Stimulated activated CD4-positive, alpha-beta T cell treated with anti-CD3 and anti-CD28 coated beads, Interleukin-15, amount 100 ng/mL, for 48 hours (primary cell): ENCODE measurements at regions not wholly inside any gene's neighbourhood (a gene's known extent, or its start where the extent isn't known, plus 50 kb on each side); places are given as distances from the start of the nearest gene placed in this dataset.
"Not testable (repeated sequence)": the region's sequence is repeated elsewhere in the genome, so short reads cannot be mapped to it uniquely, and the experiment has no call there.

Experiments
- DNase-seq, 2 donors: peaks; one replicate each; pipeline ENCODE4 v3.0.0-alpha.2; 2020; ENCODE audit warnings: low read depth in 2 of 2

DNA sequence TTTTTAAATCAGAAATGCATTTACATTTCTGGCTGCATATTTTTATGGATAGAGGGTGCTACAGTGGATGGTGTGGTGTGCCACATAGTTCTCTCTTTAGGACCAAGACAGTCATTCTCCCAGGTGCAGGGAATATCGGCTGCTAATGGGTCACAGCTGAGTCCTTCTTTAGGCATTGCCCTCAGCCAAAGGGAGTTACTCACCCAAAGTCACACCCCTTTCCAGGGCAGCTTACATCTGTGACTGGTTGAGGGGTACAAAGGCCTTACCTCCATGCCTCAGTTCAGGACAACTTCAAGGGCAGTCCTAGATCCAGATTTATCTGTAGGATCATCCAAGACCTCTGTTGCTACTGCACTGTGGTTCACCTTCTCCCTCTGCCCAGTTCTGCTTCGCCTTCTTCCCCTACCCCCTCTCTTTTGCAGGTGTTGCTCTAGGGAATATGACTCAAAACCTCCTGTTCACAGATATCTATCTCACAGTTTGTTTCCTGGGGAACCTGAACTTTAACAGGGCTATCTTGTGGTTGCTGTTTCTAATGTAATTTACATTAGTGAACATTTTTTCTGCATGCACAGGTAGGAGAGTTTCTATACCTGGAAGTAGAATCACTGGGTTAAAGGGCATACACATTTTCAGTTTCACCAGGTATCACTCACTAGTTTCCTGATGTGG is 413.9 kb downstream of the RPS6KC1 start:
- DNase-seq, result no peak

DNA sequence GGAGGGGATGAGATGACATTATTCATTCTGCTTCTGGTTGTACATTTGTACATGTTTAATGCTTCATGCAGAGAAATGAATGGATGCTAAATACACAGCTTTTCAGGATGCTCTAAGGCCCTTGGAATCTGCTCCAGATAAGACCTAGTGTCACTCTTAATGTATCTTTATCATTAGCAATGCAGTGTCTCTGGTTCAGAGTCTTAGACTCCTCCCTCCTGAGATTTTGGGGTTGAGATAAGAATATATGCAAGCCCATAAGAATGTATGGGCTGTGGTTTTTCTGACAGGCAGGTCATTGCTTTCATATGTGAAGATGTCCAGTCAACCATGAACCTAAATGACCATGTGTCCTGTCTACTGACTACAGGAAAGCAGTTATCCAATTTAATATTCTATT is 415.5 kb downstream of the RPS6KC1 start:
- no peak for DNase-seq

DNA sequence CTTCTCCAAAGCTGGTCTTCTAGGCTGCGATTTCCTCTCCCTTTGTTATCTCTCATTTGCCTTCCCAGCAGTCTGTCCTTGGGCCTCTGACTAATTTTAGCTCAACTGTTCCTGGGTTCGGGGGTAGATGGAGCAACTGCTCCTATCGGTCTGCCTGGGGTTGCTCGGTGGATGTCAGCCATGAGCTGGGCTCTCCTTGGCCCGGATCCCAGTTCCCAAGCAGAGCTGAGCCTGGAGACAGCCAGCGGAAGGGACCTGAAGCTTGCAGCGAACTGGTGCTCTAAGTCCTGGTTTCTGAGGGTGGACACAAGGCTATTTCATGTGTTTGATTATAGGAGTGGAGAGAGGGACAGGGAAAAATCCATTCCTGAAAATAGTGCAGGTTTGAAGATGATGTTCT is 423.0 kb downstream of the RPS6KC1 start:
- no peak for DNase-seq

DNA sequence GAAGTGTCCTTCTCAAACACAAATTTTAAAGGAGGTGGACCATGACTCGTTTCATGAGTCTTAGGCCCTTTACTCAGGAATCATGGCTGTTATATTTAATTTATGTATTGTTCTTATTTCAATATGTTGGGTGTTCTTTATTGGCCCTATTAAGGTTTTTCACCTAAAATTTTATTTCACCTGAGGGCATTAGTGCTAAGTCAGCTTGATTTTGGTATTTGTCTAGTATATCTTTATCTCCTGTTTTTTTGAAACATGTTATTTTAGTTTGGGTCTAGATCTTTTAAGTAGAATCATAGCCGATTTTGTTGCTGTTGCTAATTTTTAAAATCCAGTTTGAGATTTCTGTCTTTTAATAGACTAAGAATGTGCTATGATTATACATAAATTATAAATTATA is 430.4 kb downstream of the RPS6KC1 start:
- DNase-seq, result no peak

DNA sequence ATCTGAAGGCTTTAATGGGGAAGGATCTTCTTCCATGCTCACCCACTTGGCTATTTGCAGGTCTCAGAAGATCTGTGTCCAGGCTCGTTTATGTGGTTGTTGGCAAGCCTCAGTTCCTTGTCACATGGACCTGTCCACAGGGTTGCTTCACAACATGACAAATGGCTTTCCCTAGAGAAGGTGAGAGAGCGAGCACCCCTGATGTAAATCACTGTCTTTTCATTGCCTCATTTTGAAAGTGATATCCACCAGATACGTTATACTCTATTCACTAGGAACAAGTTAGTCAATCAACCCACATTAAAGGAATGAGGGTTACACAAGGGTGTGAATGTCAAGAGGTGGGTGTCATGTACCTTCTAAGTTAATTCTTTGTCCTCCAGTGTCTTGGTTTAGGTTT is 433.3 kb downstream of the RPS6KC1 start:
- DNase-seq, result no peak

DNA sequence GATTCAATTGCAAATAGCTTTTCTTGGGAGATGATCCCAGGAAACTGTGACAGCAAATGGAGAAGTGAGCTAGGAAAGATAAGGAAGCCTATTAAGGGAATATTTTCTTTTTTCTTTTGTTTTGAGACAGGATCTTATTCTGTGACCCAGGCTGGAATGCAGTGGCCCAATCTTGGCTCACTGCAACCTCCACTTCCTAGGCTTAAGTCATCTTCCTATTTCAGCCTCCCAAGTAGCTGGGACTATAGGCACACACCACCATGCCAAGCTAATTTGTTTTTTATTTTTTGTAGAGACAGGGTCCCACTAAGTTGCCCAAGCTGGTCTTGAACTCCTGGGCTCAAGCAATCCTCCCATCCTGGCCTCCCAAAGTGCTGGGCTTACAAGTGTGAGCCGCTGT is 433.7 kb downstream of the RPS6KC1 start:
- no peak for DNase-seq

DNA sequence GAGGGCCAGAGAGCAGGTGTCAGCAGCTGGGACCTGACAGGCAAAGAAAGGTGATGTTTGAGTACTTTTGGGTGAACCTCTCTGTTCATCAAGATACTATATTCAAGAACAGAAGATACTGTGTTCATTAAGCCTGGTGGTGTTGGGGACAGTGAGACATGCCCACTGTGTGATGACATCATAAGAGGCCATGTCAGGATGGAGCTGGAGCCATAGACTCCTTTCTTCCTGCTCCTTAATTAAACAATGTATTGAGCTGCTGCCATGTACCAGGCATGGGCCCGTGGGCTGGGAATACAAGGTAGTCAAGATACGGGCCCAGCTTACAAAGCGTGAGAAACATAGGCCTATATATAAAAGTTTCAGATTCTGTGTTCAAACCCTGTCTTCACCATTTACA is 435.4 kb downstream of the RPS6KC1 start:
- DNase-seq, result no peak

DNA sequence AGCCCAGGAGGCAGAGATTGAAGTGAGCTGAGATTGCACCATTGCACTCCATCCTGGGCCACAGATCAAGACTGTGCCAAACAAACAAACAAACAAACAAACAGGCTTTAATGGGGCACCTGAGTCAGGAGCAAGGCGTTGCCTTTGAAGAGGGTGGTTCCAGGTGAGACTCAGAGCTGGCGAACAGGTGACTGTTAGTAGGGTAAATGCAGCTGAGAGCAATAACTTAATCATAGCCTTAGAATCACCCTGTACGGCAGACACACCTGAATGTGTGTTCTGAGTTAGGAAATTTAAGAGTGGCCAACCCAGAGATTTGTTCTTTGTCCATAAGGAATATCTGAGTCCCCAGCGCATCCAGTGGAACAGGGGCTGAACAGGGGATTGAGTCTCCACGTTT is 440.4 kb downstream of the RPS6KC1 start:
- no peak for DNase-seq

DNA sequence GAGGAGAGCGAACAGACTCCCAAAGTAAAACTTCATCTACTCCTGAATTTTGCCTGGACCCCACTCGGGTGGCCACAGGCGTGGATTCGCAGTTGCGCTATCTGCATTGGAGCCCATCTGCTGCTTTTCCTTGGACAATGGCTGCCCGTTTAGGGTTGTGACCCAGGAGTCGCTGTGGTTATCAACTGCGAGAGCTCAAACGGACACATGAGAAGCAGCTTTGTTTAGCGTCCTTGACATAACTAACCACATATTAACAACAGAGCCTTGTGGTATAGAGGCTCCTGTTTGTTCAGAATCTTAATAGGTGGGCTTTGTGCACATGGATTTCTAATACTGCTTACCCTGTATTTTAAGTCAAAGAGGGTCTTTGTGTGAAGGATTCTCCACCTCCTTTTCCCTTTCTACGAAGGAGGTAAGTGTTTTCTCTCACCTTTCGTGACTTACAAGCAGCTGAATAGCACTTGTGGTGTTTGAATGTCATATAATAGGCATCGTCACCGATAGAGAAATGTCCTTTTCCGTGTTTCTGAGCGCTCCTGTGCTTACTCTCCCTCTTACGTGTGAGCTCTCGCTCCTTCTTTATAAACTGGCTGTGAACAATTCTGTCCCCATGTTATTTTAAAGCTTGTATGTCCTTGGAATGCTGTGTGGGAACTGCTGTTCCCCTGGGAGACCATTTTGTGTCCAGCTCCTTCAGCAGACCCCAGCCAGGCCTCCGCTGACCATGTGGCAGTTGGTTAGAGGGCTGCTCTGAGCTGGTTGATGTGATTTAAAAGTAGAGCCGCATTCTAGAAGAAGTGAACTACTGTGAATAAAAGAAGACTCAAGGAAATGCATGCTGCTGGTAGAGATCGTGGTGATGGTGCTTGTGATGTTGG is 441.4 kb downstream of the RPS6KC1 start:
- no peak for DNase-seq

DNA sequence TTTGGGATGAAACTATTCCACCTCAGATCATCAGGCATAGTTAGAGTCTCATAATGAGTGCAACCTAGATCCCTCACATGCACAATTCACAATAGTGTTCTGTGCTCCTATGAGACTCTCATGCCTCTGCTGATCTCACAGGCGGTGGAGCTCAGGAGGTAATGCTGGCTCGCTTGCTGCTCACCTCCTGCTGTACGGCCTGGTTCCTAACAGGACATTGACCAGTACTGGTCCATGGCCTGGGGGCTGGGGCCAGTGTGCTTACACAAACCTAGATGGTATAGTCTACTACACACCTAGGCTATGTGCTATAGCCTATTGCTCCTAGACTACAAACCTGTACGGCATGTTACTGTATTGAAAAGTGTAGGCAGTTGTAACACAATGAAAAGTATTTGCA is 448.4 kb downstream of the RPS6KC1 start:
- no peak for DNase-seq

DNA sequence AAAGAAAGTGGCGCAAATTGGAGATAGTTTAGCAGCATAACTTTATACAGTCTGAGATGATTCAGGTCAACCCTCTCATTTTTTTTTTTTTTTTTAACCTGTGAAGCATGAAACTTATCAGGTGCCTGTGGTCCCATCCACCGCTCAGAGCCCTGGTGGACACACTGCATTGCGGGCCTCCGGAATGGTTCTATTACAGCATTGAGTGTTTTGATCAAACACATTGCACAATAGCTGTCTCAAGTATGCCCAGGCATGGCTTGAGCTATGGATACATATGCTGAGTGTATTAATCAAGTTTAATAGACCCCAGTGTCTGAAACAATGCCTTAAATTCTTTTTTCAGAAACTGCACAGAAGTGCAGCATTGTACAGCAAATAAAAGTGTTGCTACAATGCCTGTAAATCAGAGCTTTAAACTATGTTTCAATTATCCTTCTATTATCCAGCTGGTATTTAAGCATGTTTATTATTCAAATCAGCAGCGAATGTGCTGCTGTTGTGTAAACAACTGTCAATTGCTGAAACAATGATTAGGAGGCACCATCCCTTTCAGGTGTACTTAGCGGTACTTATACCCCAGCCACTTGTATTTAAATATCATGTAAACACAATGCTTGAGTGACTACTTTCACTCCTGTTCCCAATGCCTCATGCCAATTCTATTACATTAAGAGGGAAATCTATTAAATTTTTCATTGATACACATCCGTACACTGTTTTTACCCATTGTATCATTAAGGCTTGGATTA is 456.6 kb downstream of the RPS6KC1 start:
- DNase-seq, result no peak

DNA sequence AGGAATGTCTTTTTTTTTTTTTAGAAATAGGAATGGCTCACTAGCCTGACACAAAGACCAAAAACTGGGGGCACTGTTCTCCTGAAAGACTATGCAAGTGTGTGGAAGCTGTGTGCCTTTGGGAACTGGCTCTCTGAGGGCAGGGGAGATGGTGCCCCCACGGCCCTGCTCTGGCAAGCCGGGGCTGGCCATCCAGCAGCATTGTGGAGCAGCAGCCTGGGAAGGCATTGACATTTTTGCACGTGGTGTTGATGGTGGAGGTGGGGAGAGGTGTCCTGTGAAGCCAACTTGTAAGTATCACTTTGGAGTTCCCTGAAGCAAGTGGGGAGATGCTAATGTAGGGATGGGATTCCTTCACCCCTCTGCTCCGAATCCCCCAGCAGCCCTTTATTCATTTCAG is 460.1 kb downstream of the RPS6KC1 start:
- DNase-seq, result no peak

DNA sequence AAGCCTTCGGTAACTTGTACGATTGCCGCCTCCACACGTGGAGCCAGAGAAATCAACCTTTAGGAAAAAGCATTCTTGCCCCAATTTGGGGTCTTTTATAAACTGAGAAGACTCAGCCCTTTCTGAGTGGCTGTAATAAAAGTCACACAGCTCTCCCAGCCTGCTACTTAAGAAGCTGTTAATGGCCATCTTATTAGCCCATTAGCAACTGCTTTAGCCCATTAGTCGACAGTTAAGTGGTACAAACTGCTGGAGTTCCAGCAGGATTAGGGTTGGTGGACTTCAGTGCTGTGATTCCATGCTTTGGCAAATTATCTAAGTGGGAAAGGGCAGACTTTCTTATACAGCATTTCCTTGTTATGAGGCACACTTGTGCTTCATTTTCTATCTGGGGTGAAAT is 461.3 kb downstream of the RPS6KC1 start:
- no peak for DNase-seq

DNA sequence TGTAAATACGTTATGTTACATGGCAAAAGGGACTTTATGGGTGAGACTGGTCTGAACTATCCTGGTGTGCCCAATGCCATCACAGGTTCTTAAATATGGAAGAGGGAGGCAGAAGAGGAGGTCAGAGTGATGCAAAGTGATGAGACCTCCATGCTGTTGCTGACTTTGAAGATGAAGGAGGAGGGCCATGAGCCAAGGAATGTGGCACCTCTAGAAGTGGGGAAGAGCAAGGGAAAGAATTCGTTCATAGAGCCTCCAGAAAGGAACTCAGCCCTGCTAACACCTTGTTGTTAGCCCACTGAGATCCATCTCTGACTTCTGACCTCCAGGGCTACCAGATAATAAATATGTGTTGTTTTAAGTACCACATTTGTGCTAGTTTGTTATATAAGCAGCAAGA is 462.0 kb downstream of the RPS6KC1 start:
- DNase-seq, result no peak

DNA sequence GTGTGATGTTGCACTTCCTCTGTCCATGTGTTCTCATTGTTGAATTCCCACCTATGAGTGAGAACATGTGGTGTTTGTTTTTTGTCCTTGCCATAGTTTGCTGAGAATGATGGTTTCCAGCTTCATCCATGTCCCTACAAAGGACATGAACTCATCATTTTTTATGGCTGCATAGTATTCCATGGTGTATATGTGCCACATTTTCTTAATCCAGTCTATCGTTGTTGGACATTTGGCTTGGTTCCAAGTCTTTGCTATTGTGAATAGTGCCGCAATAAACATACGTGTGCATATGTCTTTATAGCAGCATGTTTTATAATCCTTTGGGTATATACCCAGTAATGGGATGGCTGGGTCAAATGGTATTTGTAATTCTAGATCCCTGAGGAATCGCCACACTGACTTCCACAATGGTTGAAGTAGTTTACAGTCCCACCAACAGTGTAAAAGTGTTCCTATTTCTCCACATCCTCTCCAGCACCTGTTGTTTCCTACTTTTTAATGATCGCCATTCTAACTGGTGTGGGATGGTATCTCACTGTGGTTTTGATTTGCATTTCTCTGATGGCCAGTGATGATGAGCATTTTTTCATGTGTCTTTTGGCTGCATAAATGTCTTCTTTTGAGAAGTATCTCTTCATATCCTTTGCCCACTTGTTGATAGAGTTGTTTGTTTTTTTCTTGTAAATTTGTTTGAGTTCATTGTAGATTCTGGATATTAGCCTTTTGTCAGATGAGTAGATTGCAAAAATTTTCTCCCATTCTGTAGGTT is 463.6 kb downstream of the RPS6KC1 start:
- DNase-seq, result not testable (repeated sequence)

DNA sequence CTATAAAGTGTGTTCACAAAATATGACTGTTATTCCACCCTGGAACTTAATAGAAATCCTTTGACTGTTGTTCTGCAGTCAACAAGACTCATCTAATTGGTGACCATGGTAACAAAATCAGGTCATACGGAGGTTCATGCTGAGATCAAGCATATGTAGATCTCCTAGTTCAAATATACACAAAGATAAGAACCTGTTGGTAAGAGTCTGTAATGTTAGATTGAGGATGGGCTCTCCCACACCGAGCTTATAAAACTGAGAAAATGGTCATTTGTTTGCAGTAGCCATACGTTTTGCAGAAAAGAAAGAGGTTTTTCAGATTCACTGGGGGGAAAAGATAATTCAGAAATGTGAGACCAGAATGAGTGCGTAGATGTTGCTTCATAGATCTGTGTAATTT is 468.1 kb downstream of the RPS6KC1 start:
- DNase-seq, result no peak

DNA sequence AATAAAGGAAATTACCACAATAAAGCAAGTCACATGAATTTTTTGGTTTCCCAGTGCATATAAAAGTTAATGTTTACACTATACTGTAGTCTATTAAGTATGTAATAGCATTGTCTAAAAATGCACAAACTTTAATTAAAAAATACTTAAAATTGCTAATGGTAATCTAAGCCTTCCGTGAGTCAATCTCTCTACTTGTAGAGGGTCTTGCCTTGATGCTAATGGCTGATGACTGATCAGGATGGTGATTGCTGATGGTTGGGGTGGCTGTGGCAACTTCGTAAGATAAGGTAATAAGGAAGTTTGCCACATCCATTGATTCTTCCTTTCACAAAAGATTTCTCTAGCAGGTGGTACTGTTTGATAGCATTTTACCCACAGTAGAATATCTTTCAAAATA is 466.6 kb upstream of the PROX1 start:
- no peak for DNase-seq

DNA sequence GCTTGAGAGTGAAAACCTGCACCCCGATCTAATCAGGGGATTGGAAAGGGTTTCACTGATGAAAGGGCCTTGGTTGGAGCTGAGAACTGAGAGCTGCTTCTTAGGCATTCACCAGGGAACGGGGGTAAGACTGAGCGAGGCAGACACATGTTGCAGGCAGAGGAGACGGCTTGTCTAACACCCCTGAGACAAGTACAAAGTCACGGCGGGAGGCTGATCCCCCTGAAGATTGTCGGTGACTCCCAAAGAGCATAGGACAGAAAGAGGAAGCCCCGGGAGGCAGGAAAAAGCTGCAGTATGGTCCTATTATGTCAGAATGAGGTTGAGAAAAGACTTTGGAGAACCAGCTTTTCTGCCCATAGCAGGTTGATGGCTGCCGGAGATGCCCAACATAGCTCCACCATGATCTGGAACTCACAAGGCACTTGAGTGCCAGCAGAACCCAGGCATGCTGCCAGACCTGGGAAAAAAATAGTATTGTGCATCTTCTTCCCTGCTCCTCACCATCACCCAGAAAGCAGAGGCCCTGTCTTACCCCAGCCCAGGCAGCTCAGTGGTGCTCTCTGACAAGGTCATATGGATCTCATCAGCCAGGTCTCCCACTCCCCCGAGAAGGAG is 463.9 kb upstream of the PROX1 start:
- no peak for DNase-seq

DNA sequence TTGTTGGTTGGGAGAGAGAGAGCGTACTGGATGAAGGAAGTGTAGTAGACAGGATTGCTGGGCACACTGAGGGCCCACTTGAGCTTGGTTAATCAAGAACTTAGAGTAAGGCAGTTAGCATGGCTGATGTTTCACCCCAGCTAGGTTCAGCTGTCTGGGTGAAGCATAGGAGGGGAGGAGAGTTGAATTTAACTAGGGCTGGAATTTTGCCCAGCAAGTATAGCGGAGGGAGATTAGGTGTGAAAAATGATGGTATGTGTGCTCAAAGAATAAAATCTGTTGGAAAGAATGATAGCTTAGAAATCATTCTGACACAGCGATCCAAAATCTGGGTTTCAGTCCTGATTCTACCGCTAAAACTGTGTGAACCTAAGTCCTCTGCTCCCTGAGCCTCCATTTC is 461.5 kb upstream of the PROX1 start:
- DNase-seq, result no peak

DNA sequence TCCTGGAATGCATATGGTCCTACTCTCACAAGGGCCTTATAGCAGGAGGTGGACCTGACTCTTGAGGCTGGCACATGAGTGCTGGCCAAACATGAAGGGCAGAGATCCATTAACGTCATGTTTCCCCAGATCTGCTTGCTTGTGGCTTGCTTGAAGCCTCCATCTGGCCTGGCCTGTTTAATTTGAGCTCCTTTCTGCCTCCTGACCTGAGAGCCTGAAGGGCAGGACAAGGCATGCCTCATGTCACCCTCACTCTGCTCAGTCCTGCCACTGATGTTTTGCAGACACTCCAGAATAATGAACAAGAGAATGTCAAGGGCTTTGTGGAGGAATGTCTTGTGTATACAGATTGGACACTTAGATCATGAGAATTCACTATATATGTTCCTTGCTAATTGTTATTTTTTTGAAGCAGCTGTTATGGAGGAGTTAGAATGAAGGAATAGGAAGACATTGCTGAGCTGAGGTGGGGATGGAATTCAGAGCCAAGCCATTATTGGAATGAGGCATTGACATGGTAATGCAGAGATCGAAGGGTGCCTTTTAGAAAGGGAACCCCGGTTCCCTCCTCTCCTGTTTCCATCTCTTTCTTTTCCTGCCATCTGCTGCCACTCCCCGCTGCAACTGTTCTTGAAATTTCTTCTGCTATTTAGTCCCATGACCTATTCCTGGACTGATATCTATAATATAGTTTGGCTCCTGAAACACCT is 457.0 kb upstream of the PROX1 start:
- DNase-seq, result no peak
